ENCODE measurements at regions not wholly inside any gene's neighbourhood (a gene's known extent, or its start where the extent isn't known, plus 50 kb on each side); places are given as distances from the start of the nearest gene placed in this dataset.

- TF ChIP-seq, protein P1, sequence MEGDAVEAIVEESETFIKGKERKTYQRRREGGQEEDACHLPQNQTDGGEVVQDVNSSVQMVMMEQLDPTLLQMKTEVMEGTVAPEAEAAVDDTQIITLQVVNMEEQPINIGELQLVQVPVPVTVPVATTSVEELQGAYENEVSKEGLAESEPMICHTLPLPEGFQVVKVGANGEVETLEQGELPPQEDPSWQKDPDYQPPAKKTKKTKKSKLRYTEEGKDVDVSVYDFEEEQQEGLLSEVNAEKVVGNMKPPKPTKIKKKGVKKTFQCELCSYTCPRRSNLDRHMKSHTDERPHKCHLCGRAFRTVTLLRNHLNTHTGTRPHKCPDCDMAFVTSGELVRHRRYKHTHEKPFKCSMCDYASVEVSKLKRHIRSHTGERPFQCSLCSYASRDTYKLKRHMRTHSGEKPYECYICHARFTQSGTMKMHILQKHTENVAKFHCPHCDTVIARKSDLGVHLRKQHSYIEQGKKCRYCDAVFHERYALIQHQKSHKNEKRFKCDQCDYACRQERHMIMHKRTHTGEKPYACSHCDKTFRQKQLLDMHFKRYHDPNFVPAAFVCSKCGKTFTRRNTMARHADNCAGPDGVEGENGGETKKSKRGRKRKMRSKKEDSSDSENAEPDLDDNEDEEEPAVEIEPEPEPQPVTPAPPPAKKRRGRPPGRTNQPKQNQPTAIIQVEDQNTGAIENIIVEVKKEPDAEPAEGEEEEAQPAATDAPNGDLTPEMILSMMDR (IDR thresholded peaks at IDR 0.05; ENCODE audit: insufficient read depth, low read depth, low read length), result no peak
- TF ChIP-seq EZH2 (IDR thresholded peaks at IDR 0.05; ENCODE audit: insufficient read depth, low read length), result no peak
Observed at GRCh38 chr4:96264941-96265463, 425.1 kb downstream of the PDHA2 start.
